H1 (cell line): ENCODE measurements at regions not wholly inside any gene's neighbourhood (a gene's known extent, or its start where the extent isn't known, plus 50 kb on each side); places are given as distances from the start of the nearest gene placed in this dataset.

Experiments used
- CHD7 ChIP-seq: fragments of 300-600 bp; sonication (generic); IDR thresholded peaks from 2 replicates; pipeline ENCODE4 v1.7.1; 2012; ENCODE audit warnings: low read length, moderate library complexity, mild to moderate bottlenecking, inconsistent platforms; ENCODE audit not compliant: insufficient replicate concordance
- HDAC6 ChIP-seq: IDR thresholded peaks from one replicate; pipeline ENCODE4 v1.7.1; 2012; ENCODE audit warnings: low read depth, mild to moderate bottlenecking, inconsistent platforms, low read length, moderate library complexity
- TF ChIP-seq, protein P1 (sequence below): IDR thresholded peaks from 2 replicates; pipeline ENCODE4 v1.6.1; 2012; ENCODE audit warnings: inconsistent platforms

- TF ChIP-seq HDAC6 = no peak
- TF ChIP-seq, protein P1, sequence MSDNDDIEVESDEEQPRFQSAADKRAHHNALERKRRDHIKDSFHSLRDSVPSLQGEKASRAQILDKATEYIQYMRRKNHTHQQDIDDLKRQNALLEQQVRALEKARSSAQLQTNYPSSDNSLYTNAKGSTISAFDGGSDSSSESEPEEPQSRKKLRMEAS = no peak
- TF ChIP-seq CHD7 = no peak
These were observed 1478.3 kb downstream of the C4orf33 start (continued) for GRCh38 chr4:130574215-130574614.
